ENCODE measurements at regions not wholly inside any gene's neighbourhood (a gene's known extent, or its start where the extent isn't known, plus 50 kb on each side); places are given as distances from the start of the nearest gene placed in this dataset.

DNA sequence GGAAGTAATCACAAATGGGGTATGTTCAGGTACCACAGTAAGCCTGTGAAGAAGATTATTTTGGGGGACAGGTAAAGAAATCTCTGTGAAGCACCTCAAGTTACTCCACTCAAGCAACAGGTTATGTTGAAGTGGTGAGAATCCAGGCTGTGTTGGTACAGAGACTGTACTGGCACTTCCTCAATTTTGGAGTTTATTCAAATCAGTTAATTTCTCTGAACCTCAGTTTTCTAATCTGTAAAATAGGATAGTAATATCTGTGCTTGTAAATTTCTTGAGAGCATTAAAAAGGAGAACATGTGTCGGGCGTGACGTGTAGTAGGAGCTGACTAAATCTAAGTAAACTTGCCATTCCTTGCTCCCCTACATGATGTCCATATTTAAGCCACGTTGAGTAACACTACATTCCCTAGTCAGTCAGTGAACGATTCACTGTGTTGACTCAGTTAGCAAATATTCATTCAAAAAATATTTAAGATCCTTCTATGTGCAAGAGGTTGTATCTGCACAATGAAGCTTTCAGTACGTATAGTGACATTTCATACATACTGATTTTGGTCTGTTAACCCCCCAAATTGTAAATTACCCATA lies 504.2 kb downstream of the ZEB2 start:
- TF ChIP-seq POLR2A (IDR thresholded peaks at IDR 0.05; ENCODE audit: low read length) (no peak), GATA1 (IDR thresholded peaks at IDR 0.05; ENCODE audit: low read depth, low read length) (no peak)

All from erythroblast (primary cell).